Muscle of back (tissue), 3 donors: ENCODE measurements at regions not wholly inside any gene's neighbourhood (a gene's known extent, or its start where the extent isn't known, plus 50 kb on each side); places are given as distances from the start of the nearest gene placed in this dataset.
"Not testable (repeated sequence)": the region's sequence is repeated elsewhere in the genome, so short reads cannot be mapped to it uniquely, and the experiment has no call there.

ENCODE experiments used
- DNase-seq, 3 donors: peaks; one replicate each; pipeline versions ENCODE4 v3.0.0 to v3.0.0-alpha.2; 2013

DNA sequence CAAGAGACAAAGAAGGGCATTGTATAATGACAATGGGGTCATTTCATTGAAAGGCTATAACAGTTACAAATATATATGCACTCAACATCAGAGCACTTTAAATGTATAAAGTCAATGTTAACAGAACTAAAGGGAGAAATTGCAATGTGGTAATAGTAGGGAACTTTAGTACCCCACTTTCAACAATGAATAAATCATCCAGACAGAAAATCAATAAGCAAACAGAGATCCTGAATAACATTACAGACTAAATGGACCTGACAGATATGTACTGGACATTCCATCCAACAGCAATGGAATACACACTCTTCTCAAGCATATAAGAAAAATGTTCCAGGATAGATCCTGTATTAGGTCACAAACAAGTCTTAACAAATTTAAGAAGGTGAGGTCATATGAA is 90.5 kb upstream of the ALKAL2 start:
- DNase-seq = no peak

- DNase-seq = no peak
These were observed 89.5 kb upstream of the ALKAL2 start for GRCh38 chr2:377414-377813.

DNA sequence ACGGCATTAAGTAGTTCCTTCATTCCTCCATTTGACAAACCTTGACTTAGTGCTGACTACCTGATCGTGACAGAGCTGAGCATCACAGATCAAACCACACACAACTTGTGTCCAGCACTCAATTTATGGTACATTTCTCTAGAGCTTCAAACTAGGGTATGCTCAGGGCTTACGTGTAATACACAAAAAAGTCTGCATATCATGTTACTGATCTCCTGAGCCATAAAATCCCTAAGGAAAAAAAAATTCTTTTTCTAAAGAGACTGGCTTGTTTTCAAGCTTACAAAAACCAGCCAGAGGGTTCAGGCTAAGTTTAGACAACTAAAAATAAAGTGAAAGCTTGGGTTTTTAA is 88.0 kb upstream of the ALKAL2 start:
- DNase-seq = no peak

GRCh38 chr2:375270-375955 is 87.5 kb upstream of the ALKAL2 start:
- DNase-seq = no peak

GRCh38 chr2:368386-368785 is 80.5 kb upstream of the ALKAL2 start:
- no peak for DNase-seq

GRCh38 chr2:367246-367645 is 79.4 kb upstream of the ALKAL2 start:
- DNase-seq = no peak

DNA sequence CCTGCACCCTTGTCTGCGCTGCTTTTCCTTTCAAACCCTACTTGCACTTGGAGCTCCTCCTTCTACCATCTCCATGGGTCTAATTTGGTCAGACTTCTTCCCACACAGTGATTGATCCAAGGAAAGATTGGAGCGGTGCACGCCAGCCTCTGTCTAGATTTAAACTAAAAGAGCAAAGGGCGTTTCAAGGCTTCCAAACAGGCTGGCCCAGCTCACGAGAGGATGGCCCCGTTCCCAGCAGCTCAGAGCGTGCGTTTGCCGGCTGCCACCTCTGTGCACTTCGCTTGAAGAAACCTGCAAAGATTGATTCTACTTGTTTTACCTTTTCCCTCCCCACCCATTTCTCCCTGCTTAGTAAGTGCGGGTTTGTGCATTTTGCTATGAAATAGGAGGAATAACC is 78.8 kb upstream of the ALKAL2 start:
- DNase-seq = no peak

- no peak for DNase-seq
These were observed 77.7 kb upstream of the ALKAL2 start for GRCh38 chr2:365367-366275.

- no peak for DNase-seq
These were observed 76.1 kb upstream of the ALKAL2 start for GRCh38 chr2:363824-364470.

DNA sequence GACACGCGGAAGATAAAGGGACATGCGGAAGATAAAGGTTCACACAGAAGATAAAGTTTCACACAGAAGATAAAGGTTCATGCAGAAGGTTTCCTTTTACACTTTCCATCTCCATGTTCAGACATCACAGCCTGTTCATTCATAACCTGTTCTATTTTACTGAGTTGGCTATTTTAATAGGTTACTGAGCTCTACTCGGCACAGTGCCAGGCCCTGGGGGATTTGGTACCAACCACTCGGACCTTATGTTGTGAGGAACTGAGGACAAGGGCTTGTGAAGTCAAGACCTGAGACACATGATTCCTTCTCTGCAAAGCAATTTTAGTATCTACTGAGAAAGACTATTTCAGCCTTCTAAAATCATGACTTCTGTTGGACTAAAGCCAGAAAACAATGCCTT is 75.0 kb upstream of the ALKAL2 start:
- DNase-seq = no peak

DNA sequence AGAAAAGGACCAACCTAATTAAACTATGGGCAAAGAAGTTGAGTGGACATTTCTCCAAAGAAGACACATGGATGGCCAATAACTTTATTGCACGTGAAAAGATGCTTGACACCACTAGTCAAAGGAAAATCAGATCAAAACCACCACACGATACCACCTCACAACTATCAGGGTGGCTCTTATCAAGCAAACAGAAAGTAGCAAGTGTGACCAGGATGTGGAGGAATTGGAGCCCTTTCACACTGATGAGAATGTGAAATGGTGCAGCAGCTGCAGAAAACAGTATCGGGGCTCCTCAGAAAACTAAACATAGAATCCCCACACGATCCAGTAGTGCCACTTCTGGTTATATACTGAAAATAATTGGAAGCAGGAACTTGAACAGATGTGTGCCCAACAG is 72.2 kb upstream of the ALKAL2 start:
- no peak for DNase-seq

DNA sequence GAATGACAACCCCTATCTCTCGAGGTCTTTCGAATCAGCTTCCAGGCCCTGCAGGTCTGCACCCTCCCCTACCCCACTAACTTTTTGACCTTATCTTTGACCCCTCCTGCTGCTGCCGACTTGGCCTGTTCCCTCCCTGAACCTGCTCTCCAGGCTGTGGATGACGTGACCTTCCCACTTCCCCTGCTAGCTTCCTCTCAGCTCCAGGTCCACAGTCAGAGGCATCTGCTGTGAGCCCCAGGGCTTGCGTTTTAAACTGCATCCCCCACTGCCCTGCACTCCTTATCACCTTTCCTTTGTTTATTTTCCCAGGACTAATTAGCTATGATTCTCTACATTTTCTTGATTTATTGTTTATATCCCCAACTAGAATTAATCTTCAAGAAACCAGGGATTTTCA is 71.2 kb upstream of the ALKAL2 start:
- DNase-seq = no peak

- DNase-seq = no peak
These were observed 69.9 kb upstream of the ALKAL2 start for GRCh38 chr2:357811-358210.

DNA sequence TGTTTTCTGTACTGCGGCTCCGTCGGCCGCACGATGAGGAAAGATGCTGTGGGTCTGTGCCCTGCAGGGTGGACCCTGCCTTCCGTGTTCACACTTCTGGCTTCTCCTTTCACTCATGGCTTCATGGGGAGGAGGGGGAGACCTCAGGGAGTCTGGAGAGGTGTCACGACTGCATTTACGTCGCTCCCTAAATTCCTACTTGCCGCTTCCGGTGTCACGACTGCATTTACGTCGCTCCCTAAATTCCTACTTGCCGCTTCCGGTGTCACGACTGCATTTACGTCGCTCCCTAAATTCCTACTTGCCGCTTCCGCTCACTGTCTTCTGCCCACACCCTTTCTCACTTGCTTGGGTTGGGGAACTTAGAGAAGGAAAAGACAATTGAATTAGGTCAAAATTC is 68.4 kb upstream of the ALKAL2 start:
- DNase-seq = not testable (repeated sequence)

- no peak for DNase-seq
These were observed 67.9 kb upstream of the ALKAL2 start for GRCh38 chr2:355773-356172.

DNA sequence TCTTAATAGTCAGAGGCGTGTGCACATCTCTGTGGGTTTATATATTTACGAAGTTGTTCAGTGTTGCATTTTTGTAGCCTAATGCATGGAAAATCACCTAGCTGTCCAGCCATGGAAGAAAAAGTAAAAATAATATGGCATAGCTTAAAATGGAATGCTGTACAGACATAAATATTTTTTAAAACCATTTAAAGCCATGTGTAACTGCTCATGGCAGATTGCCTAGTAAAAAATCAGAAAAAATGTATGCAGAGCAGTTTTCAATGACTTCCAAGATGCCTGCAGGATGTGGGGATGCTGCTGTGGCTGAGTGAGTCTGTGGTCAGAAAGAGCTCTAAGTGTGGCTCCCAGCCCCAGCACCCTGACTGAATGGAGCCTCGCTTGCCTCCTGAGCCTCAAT is 64.8 kb upstream of the ALKAL2 start:
- peak; percentile 4 to 58 (median 30) for DNase-seq

- DNase-seq = no peak
These were observed 61.5 kb upstream of the ALKAL2 start for GRCh38 chr2:349390-349789.

DNA sequence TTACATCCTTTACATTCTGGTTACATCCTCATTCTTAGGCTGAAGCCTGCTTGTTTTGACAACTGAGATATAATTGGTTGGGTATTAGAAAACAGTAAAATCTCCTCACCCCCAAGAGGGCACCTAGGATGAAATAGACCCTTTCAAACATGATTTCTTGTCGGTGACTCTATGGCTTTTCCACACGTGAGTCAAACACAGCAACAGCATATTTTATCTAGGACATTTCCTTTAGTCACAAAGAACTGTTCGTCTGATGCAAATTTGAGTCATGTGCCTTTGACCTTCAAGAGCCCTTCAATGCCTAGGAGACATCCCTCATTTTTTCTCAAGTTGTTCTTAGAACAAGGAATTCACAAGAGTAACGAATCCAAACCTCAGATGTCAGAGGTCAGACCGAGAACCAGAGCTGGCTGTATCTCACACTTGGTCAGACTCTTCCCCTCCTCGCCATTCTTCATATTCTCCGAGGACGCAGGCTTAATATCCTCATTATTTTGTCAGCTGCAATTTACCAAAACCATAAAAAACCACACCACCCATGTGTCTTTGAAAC is 60.5 kb upstream of the ALKAL2 start:
- DNase-seq = no peak

DNA sequence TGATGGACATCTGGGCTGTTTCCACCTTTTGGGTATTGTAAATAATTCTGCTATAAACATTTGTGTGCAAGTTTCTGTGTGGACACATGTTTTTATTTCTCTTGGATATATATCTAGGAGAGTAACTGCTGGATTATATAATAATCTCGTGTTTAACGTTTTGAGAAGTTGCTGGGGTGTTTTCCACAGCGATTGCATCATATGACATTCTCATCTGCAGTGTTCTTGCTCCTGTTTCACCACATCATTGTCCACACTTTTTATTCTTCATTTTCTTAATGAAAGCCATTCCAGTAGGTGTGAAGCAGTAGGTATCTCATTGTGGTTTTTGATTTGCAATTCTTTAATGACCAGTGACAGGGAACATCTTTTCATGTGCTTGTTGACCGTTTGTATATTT is 56.9 kb upstream of the ALKAL2 start:
- DNase-seq = no peak

GRCh38 chr2:343355-343754 is 55.5 kb upstream of the ALKAL2 start:
- DNase-seq = no peak

DNA sequence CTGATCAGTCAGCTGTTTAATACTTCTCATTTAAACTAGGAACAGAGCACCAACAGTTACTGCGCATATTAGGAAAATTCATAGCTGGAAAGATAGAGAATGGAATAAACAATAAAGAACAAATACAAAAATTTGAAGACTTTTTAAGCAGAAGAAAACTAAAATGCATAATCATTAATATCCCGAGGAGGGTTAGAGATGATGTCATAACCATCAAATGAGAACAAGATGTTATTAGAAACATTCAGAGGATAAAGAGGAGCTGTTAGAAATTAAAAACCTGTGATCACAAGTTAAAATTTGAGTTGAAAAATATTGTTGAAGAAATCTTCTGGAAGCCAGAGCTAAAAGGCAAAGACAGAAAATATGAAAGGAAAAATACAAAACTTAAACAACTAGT is 54.0 kb upstream of the ALKAL2 start:
- no peak for DNase-seq

- no peak for DNase-seq
These were observed 53.2 kb upstream of the ALKAL2 start for GRCh38 chr2:341017-341542.
